Raji (cell line): ENCODE measurements at regions not wholly inside any gene's neighbourhood (a gene's known extent, or its start where the extent isn't known, plus 50 kb on each side); places are given as distances from the start of the nearest gene placed in this dataset.

Experiments used
- POLR2A ChIP-seq: IDR thresholded peaks from 2 replicates; pipeline ENCODE4 v1.6.1; 2011; ENCODE audit warnings: low read depth, low read length, control low read depth; ENCODE audit not compliant: insufficient read depth

GRCh38 chr2:143843686-143844085 lies 676.2 kb downstream of the ZEB2 start:
- no peak for TF ChIP-seq POLR2A

GRCh38 chr2:143842836-143843235 lies 677.1 kb downstream of the ZEB2 start:
- no peak for TF ChIP-seq POLR2A

DNA sequence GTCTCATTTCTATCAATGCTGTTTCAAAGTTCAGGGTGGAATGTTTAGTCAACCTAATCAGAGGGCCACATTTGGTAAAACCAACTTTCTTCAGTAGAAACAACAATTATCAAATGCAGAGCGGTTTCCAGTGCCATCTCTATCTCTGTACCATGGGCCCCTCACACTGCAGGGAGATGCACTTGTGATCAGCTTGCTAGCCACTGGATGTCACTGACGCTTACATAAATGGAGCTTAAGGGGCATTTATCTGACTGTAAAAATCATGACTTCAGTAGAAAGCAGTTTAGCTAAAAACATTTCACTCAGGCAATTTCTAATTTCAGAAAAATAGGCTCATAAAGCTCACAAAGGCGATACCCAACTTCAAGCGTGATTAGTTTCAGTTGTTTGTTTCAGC lies 678.0 kb downstream of the ZEB2 start:
- no peak for TF ChIP-seq POLR2A

DNA sequence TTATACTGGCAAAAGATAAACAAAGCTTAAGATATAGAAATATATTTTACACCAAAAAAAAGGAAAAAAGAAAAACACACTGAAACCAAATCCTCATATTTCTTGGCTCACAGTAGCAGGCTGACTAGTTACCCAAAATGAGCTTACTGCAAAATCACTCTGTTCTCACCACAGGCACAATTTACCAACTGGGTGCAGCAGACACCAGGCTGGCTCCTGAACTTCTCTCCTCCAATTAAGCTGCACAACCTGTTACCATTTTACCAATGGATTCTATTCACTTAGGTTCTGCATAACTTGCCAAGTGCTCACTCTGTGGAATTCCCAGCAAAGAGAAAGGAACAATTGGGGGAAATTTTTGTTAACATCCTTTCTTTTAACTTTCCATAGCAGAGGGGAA lies 679.3 kb downstream of the ZEB2 start:
- no peak for TF ChIP-seq POLR2A

- TF ChIP-seq POLR2A: no peak
Observed at GRCh38 chr2:143840194-143840593, 679.7 kb downstream of the ZEB2 start.

- no peak for TF ChIP-seq POLR2A
Observed at GRCh38 chr2:143839456-143839855, 680.5 kb downstream of the ZEB2 start.

DNA sequence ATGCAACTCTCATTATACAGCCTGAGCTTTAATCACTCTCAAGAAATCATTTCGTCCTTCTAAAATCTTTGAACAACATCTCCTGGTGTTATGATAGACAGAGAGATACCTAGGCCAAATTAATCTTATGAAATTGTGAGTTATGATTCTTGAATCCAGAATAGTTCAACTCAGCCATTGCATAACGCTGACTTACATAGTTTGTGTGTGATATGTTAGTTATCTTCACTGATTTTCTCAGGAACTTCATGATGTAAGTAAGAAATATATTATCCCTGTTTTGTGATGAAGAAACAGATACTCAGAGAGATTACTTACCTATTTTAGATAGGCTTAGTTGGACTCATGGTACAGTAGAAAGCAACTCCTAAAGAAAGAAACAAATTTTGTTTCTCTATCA lies 684.4 kb downstream of the ZEB2 start:
- no peak for TF ChIP-seq POLR2A

- TF ChIP-seq POLR2A: no peak
Observed at GRCh38 chr2:143833015-143833660, 686.8 kb downstream of the ZEB2 start.

- no peak for TF ChIP-seq POLR2A
Observed at GRCh38 chr2:143830476-143830875, 689.4 kb downstream of the ZEB2 start.

- TF ChIP-seq POLR2A: no peak
Observed at GRCh38 chr2:143828763-143829537, 691.0 kb downstream of the ZEB2 start.

DNA sequence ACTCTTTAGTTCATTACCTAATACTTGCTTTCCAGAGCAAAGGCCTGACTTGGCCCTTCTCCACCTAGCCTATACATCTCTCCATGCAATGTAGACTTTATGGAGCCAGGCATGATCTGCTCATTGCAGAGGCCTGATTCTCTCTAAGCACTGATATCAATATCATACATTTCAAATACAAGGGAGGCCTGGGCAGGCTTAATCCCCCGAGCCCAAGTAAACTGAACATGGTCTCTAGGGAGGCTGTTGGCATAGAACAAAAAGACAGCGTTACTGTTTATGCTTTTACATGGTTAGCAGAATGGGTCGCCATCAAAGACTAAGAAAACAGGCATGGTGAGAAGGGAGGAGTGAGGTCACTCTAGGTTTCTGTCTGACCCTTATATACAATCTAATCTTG lies 695.1 kb downstream of the ZEB2 start:
- TF ChIP-seq POLR2A: no peak

DNA sequence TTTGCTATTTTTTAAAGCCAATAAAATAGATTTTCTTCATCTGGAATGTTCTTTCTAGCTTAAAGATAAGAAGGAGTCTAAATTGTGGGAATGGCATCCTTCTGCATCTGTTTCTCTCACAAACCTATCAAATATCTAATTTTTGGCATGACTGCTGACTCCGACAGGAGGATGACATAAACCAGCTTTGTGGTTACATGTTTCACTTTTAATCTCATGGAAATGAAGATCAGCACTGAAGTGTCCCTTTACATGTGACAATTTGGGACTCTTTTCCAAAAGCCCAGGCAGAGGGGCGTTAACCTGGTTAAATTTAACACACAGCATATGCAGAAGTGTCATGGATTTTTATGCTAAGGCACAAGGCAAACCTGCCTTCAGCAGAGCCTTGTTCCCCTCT lies 694.7 kb downstream of the ARHGAP15 start:
- TF ChIP-seq POLR2A: no peak

- no peak for TF ChIP-seq POLR2A
Observed at GRCh38 chr2:143823296-143823695, 694.1 kb downstream of the ARHGAP15 start.

DNA sequence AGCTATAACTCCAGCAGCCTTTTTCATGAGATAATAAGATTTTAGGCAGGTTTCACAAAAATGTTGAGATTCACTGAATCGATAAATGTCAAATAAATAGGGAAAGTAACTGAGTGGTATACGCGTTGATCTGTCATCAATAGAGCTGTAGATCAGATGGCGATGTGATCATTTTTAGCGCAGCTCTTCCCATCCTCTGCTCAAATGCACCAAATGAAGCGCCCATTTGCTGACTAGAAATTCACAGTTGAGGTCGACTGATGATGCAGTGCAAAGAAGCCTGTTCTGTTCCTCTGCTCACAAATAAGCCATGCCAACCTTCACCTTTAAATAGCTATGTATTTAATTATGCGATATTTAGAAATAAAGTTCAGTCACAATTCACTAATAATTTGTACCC lies 693.5 kb downstream of the ARHGAP15 start:
- TF ChIP-seq POLR2A: no peak

DNA sequence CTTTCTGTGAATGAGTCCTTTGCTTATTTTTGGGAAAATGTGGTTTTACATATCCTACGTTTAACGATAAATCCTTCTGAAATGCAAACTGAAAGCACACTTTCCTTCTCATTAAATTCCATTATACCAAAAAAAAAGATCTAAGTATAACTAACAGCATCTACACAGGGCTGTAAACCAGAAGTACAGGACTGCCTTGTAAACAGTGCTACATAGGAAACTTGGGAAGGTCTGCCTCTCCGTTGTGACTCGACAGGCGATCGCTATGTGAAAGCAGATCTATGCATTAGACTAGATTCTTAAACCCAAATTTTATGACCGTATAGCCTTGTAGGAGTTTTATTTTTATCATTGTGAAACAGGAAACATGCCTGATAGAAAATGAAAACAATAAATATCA lies 690.5 kb downstream of the ARHGAP15 start:
- no peak for TF ChIP-seq POLR2A

- TF ChIP-seq POLR2A: no peak
Observed at GRCh38 chr2:143819190-143819735, 690.0 kb downstream of the ARHGAP15 start.
